Nephron progenitor cell (in vitro differentiated cells): ENCODE measurements at regions not wholly inside any gene's neighbourhood (a gene's known extent, or its start where the extent isn't known, plus 50 kb on each side); places are given as distances from the start of the nearest gene placed in this dataset.
A peak's percentile ranks its signal among the peaks of the same experiment; 100 is the strongest.

Experiments used
- DNase-seq: peaks from one replicate; pipeline ENCODE4 v3.0.0; 2021
- H3K27ac Mint-ChIP-seq: 2 replicates; pipeline ENCODE4 v1.8.0; 2021; ENCODE audit warnings: mild to moderate bottlenecking, moderate library complexity, mixed read lengths
- H3K27me3 Mint-ChIP-seq: 2 replicates; pipeline ENCODE4 v1.8.0; 2021; ENCODE audit warnings: mild to moderate bottlenecking, low read depth, mixed read lengths; ENCODE audit not compliant: poor library complexity
- H3K36me3 Mint-ChIP-seq: 2 replicates; pipeline ENCODE4 v1.8.0; 2021; ENCODE audit warnings: low read depth, mixed read lengths
- H3K4me1 Mint-ChIP-seq: 2 replicates; pipeline ENCODE4 v1.8.0; 2021; ENCODE audit warnings: mixed read lengths
- H3K4me3 Mint-ChIP-seq: 2 replicates; pipeline ENCODE4 v1.8.0; 2021; ENCODE audit warnings: mild to moderate bottlenecking, moderate library complexity, mixed read lengths
- H3K9me3 Mint-ChIP-seq: 2 replicates; pipeline ENCODE4 v1.8.0; 2021; ENCODE audit warnings: mild to moderate bottlenecking, moderate library complexity, mixed read lengths
- CTCF ChIP-seq: fragments of 200-600 bp; sonication (generic); IDR thresholded peaks from 2 replicates; pipeline ENCODE4 v1.5.0; 2021; ENCODE audit warnings: antibody characterized with exemption

- TF ChIP-seq CTCF, result peak; percentile 25
- Mint-ChIP-seq H3K9me3 (no peaks in the 10 kb centered on the region), H3K27me3 (peaks cover 15% of the 10 kb centered on the region), H3K4me3 (no peak overlapping the region), H3K4me1 (peaks cover 48% of the 10 kb centered on the region), H3K36me3 (no peaks in the 10 kb centered on the region), H3K27ac (peak overlapping the region; percentile 68)
- DNase-seq, result peak; percentile 22
Observed at GRCh38 chr10:78852466-78853240, 216.1 kb upstream of the ZMIZ1 start.

DNA sequence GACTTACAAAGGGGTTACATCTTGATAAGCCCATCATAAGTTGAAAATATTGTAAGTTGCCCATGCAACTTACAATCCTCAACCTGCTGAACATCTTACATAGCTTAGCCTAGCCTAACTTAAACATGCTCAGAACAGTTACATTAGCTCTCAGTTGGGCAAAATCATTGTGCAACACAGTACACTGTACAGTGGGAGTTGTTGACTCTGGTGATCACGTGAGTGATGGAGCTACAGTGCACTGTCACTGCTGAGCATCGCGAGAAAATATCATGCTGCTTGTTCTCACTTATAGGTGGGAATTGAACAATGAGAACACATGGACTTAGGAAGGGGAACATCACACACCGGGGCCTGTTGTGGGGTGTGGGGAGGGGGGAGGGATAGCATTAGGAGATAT is 214.9 kb upstream of the ZMIZ1 start:
- no peak for DNase-seq
- H3K9me3 Mint-ChIP-seq, result no peaks in the 10 kb centered on the region
- no peaks in the 10 kb centered on the region for H3K36me3 Mint-ChIP-seq
- TF ChIP-seq CTCF, result no peak
- H3K4me1 Mint-ChIP-seq, result peaks cover 45% of the 10 kb centered on the region
- no peak overlapping the region for H3K27ac Mint-ChIP-seq
- no peak overlapping the region for H3K4me3 Mint-ChIP-seq
- H3K27me3 Mint-ChIP-seq, result peaks cover 18% of the 10 kb centered on the region

DNA sequence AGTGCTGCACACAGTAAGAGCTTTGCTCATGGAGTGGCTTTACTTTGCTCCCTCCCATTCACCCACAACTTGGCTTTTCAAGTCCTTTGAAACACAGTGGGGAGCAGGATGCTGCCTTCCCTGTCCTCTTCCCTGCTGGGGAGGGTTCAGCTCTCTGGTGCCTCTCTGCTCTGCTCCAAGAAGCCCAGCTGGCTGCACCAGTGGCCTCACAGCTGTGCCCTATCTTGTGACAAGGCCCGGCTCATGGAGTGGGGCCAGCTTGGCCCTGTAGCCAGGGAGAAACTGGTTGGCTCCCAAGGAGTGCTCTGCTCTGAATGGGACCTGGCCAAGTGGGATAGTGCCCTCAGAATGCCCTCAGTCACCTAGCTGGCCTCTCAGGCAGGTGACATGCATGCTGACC is 212.3 kb upstream of the ZMIZ1 start:
- no peaks in the 10 kb centered on the region for H3K36me3 Mint-ChIP-seq
- H3K27me3 Mint-ChIP-seq, result peaks cover 21% of the 10 kb centered on the region
- peaks cover 47% of the 10 kb centered on the region for H3K4me1 Mint-ChIP-seq
- no peak overlapping the region for H3K27ac Mint-ChIP-seq
- no peak for TF ChIP-seq CTCF
- no peak for DNase-seq
- H3K9me3 Mint-ChIP-seq, result no peaks in the 10 kb centered on the region
- H3K4me3 Mint-ChIP-seq, result no peak overlapping the region

- TF ChIP-seq CTCF, result no peak
- Mint-ChIP-seq H3K36me3 (no peaks in the 10 kb centered on the region), H3K4me1 (peaks cover 39% of the 10 kb centered on the region), H3K4me3 (no peak overlapping the region), H3K9me3 (no peaks in the 10 kb centered on the region), H3K27me3 (peaks cover 21% of the 10 kb centered on the region), H3K27ac (no peak overlapping the region)
- DNase-seq, result no peak
Observed at GRCh38 chr10:78857193-78857592, 211.6 kb upstream of the ZMIZ1 start.

DNA sequence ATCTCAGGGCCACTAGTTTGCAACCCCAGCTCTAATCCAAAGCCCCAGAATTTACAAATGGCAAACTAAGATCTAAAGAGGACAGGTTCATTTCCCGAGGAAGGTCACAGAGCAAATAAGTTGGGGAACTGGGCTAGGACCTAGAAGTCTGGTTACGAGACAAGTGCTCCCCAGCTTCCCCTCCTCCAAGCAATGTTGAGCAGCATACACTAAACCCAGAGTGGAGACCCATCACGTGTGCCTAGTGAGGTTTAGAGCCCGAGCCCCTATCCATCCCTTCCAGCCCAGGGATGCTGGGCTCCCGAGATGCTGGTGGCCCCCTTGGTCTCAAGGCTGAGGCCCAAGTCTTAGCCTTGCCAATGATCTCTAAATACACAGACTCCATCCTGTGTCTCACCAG is 209.5 kb upstream of the ZMIZ1 start:
- Mint-ChIP-seq H3K36me3 (no peaks in the 10 kb centered on the region), H3K27me3 (peaks cover 18% of the 10 kb centered on the region), H3K9me3 (no peaks in the 10 kb centered on the region), H3K4me1 (peaks cover 21% of the 10 kb centered on the region), H3K4me3 (no peak overlapping the region), H3K27ac (no peak overlapping the region)
- TF ChIP-seq CTCF, result no peak
- no peak for DNase-seq

DNA sequence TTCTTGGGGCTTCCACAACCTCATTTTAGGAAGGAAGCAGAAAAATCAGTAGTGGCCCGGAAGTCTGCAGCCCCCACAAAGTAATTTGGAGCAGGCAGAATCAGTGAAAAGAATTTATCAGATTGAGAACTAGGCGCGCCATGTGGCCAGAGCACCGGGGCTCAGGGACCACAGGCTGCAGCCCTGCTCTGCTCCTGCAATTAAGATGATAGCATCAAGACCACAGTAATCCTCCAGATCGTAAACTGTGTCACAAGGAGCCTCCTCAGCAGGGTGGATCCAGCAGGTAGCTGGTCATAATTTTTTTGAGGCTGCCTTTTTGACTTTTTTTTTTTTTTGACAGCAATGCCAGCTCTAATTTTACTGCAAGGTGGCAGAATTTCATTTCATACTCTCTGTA is 209.0 kb upstream of the ZMIZ1 start:
- peaks cover 21% of the 10 kb centered on the region for H3K4me1 Mint-ChIP-seq
- H3K27me3 Mint-ChIP-seq, result peaks cover 18% of the 10 kb centered on the region
- no peak for TF ChIP-seq CTCF
- H3K27ac Mint-ChIP-seq, result no peak overlapping the region
- H3K4me3 Mint-ChIP-seq, result no peak overlapping the region
- H3K36me3 Mint-ChIP-seq, result no peaks in the 10 kb centered on the region
- no peaks in the 10 kb centered on the region for H3K9me3 Mint-ChIP-seq
- DNase-seq, result no peak
